ENCODE measurements at regions not wholly inside any gene's neighbourhood (a gene's known extent, or its start where the extent isn't known, plus 50 kb on each side); places are given as distances from the start of the nearest gene placed in this dataset.

DNA sequence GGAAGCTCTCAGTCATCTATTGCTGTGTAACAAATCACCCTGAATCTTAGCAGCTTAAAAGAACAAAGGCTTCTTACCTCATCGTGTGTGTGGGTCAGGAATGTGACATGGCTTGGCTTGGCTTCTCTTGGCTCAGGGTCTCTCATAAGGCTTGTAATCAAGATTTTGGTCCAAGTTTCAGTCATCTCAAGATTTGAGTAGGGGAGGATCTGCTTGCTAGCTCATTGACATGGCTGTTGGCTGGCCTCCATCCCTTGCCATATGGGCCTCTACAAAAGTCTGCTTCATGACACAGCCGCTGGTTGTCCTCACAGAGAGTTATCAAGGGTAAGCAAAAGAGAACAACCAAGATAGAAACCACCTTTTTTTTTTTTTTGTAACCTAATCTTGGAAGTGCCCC lies 207.7 kb downstream of the PTPRC start:
- TF ChIP-seq CTCF (IDR thresholded peaks at IDR 0.05; ENCODE audit: poor library complexity, severe bottlenecking) (no peak), SMC3 (conservative IDR thresholded peaks at IDR 0.05; ENCODE audit: poor library complexity) (no peak), POLR2AphosphoS5 (IDR thresholded peaks at IDR 0.05) (no peak), EP300 (conservative IDR thresholded peaks at IDR 0.05; ENCODE audit: poor library complexity, severe bottlenecking) (no peak)
- TF ChIP-seq, protein P1, sequence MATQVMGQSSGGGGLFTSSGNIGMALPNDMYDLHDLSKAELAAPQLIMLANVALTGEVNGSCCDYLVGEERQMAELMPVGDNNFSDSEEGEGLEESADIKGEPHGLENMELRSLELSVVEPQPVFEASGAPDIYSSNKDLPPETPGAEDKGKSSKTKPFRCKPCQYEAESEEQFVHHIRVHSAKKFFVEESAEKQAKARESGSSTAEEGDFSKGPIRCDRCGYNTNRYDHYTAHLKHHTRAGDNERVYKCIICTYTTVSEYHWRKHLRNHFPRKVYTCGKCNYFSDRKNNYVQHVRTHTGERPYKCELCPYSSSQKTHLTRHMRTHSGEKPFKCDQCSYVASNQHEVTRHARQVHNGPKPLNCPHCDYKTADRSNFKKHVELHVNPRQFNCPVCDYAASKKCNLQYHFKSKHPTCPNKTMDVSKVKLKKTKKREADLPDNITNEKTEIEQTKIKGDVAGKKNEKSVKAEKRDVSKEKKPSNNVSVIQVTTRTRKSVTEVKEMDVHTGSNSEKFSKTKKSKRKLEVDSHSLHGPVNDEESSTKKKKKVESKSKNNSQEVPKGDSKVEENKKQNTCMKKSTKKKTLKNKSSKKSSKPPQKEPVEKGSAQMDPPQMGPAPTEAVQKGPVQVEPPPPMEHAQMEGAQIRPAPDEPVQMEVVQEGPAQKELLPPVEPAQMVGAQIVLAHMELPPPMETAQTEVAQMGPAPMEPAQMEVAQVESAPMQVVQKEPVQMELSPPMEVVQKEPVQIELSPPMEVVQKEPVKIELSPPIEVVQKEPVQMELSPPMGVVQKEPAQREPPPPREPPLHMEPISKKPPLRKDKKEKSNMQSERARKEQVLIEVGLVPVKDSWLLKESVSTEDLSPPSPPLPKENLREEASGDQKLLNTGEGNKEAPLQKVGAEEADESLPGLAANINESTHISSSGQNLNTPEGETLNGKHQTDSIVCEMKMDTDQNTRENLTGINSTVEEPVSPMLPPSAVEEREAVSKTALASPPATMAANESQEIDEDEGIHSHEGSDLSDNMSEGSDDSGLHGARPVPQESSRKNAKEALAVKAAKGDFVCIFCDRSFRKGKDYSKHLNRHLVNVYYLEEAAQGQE (IDR thresholded peaks at IDR 0.05; ENCODE audit: borderline replicate concordance), result no peak

Measured in neural cell (in vitro differentiated cells).